Fibroblast of mammary gland (primary cell): ENCODE measurements at regions not wholly inside any gene's neighbourhood (a gene's known extent, or its start where the extent isn't known, plus 50 kb on each side); places are given as distances from the start of the nearest gene placed in this dataset.

ENCODE experiments used
- DNase-seq: peaks from one replicate; pipeline ENCODE4 v3.0.0-alpha.2; 2010; ENCODE audit warnings: low read depth
- H3K4me3 ChIP-seq: 2 replicates; pipeline ENCODE4 v1.5.1; 2011; ENCODE audit warnings: low read depth, mild to moderate bottlenecking, low read length, moderate library complexity; ENCODE audit not compliant: control insufficient read depth
- CTCF ChIP-seq: conservative IDR thresholded peaks from 2 replicates; pipeline ENCODE4 v1.5.1; 2011; ENCODE audit warnings: low read depth, low read length, inconsistent platforms; ENCODE audit not compliant: control insufficient read depth, insufficient read depth

GRCh38 chr5:103638979-103639378 lies 76.4 kb upstream of the NUDT12 start:
- no peak for TF ChIP-seq CTCF
- H3K4me3 ChIP-seq: no peak overlapping the region
- no peak for DNase-seq

GRCh38 chr5:103624675-103625074 lies 62.1 kb upstream of the NUDT12 start:
- peak; percentile 62 for DNase-seq
- TF ChIP-seq CTCF: no peak
- no peak overlapping the region for H3K4me3 ChIP-seq

- no peak overlapping the region for H3K4me3 ChIP-seq
- DNase-seq: peak; percentile 93
- TF ChIP-seq CTCF: no peak
Measured at GRCh38 chr5:103624035-103624480, 61.5 kb upstream of the NUDT12 start.

- H3K4me3 ChIP-seq: no peak overlapping the region
- no peak for DNase-seq
- TF ChIP-seq CTCF: no peak
Measured at GRCh38 chr5:103623425-103623824, 60.8 kb upstream of the NUDT12 start.

- H3K4me3 ChIP-seq: no peak overlapping the region
- DNase-seq: no peak
- no peak for TF ChIP-seq CTCF
Measured at GRCh38 chr5:103621548-103621930, 59.0 kb upstream of the NUDT12 start.

- no peak overlapping the region for H3K4me3 ChIP-seq
- peak; percentile 5 for DNase-seq
- TF ChIP-seq CTCF: no peak
Measured at GRCh38 chr5:103620851-103621547, 58.4 kb upstream of the NUDT12 start.
